ENCODE measurements at regions not wholly inside any gene's neighbourhood (a gene's known extent, or its start where the extent isn't known, plus 50 kb on each side); places are given as distances from the start of the nearest gene placed in this dataset.

DNA sequence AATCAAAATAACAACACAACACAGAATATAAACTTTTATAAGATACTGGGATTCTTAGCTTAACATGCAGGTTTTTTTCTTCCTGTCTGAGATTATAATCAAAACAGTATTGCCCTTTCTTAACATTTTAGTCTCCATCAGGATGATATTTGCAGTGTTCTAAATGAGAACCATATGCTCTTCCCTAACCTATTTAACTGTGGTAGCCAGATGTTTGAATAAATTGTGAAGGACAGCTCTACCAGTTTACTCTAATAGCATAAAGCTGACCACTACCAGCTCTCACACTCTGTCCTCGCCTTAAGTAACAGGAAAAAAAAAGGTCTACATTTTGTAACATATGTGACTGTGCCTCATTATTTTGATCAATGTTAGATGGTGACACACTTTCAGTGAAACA, 618.7 kb upstream of the SGCG start:
- no peak for TF ChIP-seq CTCF (conservative IDR thresholded peaks at IDR 0.05; ENCODE audit: low read depth, low read length)
- DNase-seq (ENCODE audit: low read depth): no peak
- H3K4me3 ChIP-seq (ENCODE audit: low read length): no peak overlapping the region

DNA sequence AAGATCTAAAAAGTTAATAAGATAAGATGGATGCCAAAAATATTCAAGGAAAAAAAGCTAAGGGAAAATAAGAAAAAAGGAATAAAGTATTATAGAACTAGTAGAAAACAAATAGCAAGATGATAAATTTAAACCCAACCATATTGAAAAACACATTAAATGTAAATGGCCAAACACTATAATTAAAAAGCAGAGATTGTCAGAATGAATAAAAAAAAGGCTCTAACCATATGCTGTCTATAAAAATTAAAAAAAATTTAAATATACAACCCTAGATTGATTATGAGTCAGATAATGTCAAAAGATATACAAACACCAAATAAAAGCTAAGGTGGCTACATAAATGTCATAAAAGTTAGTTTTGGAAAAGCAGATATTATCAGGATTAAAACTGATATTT, 617.5 kb upstream of the SGCG start:
- no peak for DNase-seq (ENCODE audit: low read depth)
- H3K4me3 ChIP-seq (ENCODE audit: low read length): no peak overlapping the region
- no peak for TF ChIP-seq CTCF (conservative IDR thresholded peaks at IDR 0.05; ENCODE audit: low read depth, low read length)

- no peak overlapping the region for H3K4me3 ChIP-seq (ENCODE audit: low read length)
- DNase-seq (ENCODE audit: low read depth): no peak
- TF ChIP-seq CTCF (conservative IDR thresholded peaks at IDR 0.05; ENCODE audit: low read depth, low read length): peak; percentile 41
Measured at GRCh38 chr13:22569811-22570210, 611.0 kb upstream of the SGCG start.

DNA sequence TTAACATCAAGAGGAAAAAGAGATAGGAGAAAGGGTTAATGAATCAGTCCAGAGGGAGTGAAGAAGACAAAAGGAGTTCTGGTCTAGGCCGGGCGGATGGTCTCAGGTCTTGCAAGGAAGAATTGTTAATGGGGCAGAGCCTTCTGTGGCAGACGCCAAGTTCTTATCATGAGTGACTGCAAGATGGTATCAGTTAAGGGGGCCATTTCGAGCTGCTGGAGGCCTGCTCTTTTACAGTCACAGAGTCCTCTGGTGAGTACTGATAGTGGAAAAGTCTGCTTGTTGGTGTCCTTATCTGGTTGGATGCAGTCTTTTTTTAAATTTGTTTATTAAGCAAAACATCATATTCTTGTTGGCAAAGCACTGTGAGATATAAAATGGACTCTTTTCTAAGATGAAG, 590.9 kb upstream of the SGCG start:
- no peak for DNase-seq (ENCODE audit: low read depth)
- TF ChIP-seq CTCF (conservative IDR thresholded peaks at IDR 0.05; ENCODE audit: low read depth, low read length): no peak
- no peak overlapping the region for H3K4me3 ChIP-seq (ENCODE audit: low read length)

GRCh38 chr13:22592515-22592914, 588.3 kb upstream of the SGCG start:
- no peak overlapping the region for H3K4me3 ChIP-seq (ENCODE audit: low read length)
- DNase-seq (ENCODE audit: low read depth): no peak
- no peak for TF ChIP-seq CTCF (conservative IDR thresholded peaks at IDR 0.05; ENCODE audit: low read depth, low read length)

- TF ChIP-seq CTCF (conservative IDR thresholded peaks at IDR 0.05; ENCODE audit: low read depth, low read length): no peak
- DNase-seq (ENCODE audit: low read depth): no peak
- H3K4me3 ChIP-seq (ENCODE audit: low read length): no peak overlapping the region
Measured at GRCh38 chr13:22594041-22594440, 586.7 kb upstream of the SGCG start.

DNA sequence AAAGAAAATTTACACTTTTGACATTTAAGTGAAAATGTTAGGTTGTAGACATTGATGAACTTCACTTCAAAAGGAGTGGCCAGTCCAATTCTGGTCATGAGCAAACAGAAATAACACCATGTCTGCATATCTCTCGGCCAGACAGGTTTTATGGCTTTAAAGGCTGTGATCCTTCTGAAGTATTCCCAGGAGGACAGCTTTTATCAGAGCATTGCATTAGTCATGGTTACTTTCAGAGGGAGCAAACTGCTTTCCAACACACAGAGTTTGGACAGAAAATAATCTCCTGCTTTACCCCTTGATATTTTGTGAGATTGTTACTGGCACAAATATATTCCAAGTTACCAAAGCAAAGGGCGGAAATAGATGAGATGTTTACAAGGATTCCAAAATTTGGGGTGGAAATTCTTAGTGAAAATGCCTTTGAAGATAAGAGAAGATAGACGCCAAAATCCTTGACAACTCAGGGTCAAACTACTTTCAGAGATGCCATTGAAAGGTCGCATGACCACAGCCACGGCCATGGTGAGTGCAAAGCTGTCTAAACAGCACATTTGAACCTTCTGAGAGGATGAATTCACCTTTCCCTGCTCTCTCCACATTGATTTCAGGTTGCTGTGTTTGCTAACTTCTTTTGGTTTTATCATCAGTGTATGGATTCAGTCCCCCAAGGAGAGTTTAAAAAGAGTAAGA, 584.5 kb upstream of the SGCG start:
- DNase-seq (ENCODE audit: low read depth): no peak
- TF ChIP-seq CTCF (conservative IDR thresholded peaks at IDR 0.05; ENCODE audit: low read depth, low read length): no peak

More for the DNA sequence above, 584.5 kb upstream of the SGCG start:
- no peak overlapping the region for H3K4me3 ChIP-seq (ENCODE audit: low read length)

All from retinal pigment epithelial cell (primary cell).